ENCODE measurements at regions not wholly inside any gene's neighbourhood (a gene's known extent, or its start where the extent isn't known, plus 50 kb on each side); places are given as distances from the start of the nearest gene placed in this dataset.

- POLR2A ChIA-PET: no interaction called here
- Mint-ChIP-seq H3K4me1 (no peaks in the 10 kb centered on the region), H3K9me3 (peaks cover 6% of the 10 kb centered on the region), H3K4me3 (no peak overlapping the region), H3K27ac (no peak overlapping the region), H3K36me3 (ENCODE audit: low read depth) (no peaks in the 10 kb centered on the region), H3K27me3 (no peaks in the 10 kb centered on the region)
- ATAC-seq (ENCODE audit: low read depth): no peak
- no peak for TF ChIP-seq CTCF (IDR thresholded peaks at IDR 0.05)
- CTCF ChIA-PET: no interaction called here
- intact Hi-C loops (cut with micrococcal nuclease): no loop called here
- no peak for DNase-seq
Measured at GRCh38 chr2:123500988-123501387, 524.1 kb upstream of the CNTNAP5 start.

- no peak overlapping the region for H3K27ac Mint-ChIP-seq
- peaks cover 4% of the 10 kb centered on the region for H3K9me3 Mint-ChIP-seq
- CTCF ChIA-PET: no interaction called here
- intact Hi-C loops (cut with micrococcal nuclease): no loop called here
- H3K4me3 Mint-ChIP-seq: no peak overlapping the region
- POLR2A ChIA-PET: no interaction called here
- H3K27me3 Mint-ChIP-seq: no peaks in the 10 kb centered on the region
- no peak for TF ChIP-seq CTCF (IDR thresholded peaks at IDR 0.05)
- no peaks in the 10 kb centered on the region for H3K4me1 Mint-ChIP-seq
- H3K36me3 Mint-ChIP-seq (ENCODE audit: low read depth): no peaks in the 10 kb centered on the region
- ATAC-seq (ENCODE audit: low read depth) (no peak), DNase-seq (no peak)
Measured at GRCh38 chr2:123502931-123503330, 522.2 kb upstream of the CNTNAP5 start.

- intact Hi-C loops (cut with micrococcal nuclease): no loop called here
- TF ChIP-seq CTCF (IDR thresholded peaks at IDR 0.05): no peak
- POLR2A ChIA-PET: no interaction called here
- Mint-ChIP-seq H3K9me3 (no peaks in the 10 kb centered on the region), H3K27me3 (no peaks in the 10 kb centered on the region), H3K4me3 (no peak overlapping the region), H3K27ac (no peak overlapping the region), H3K36me3 (ENCODE audit: low read depth) (no peaks in the 10 kb centered on the region), H3K4me1 (no peaks in the 10 kb centered on the region)
- CTCF ChIA-PET: no interaction called here
- DNase-seq (no peak), ATAC-seq (ENCODE audit: low read depth) (no peak)
Measured at GRCh38 chr2:123512547-123512946, 512.5 kb upstream of the CNTNAP5 start.

GRCh38 chr2:123513351-123513750 lies 511.7 kb upstream of the CNTNAP5 start:
- ATAC-seq (ENCODE audit: low read depth) (no peak), DNase-seq (no peak)
- Mint-ChIP-seq H3K9me3 (no peaks in the 10 kb centered on the region), H3K4me3 (no peak overlapping the region), H3K4me1 (no peaks in the 10 kb centered on the region), H3K27me3 (no peaks in the 10 kb centered on the region), H3K27ac (no peak overlapping the region), H3K36me3 (ENCODE audit: low read depth) (no peaks in the 10 kb centered on the region)
- intact Hi-C loops (cut with micrococcal nuclease): no loop called here
- ChIA-PET CTCF (no interaction called here), POLR2A (no interaction called here)
- no peak for TF ChIP-seq CTCF (IDR thresholded peaks at IDR 0.05)

- Mint-ChIP-seq H3K9me3 (no peaks in the 10 kb centered on the region), H3K4me3 (no peak overlapping the region), H3K27ac (no peak overlapping the region), H3K4me1 (no peaks in the 10 kb centered on the region), H3K27me3 (no peaks in the 10 kb centered on the region), H3K36me3 (ENCODE audit: low read depth) (no peaks in the 10 kb centered on the region)
- intact Hi-C loops (cut with micrococcal nuclease): no loop called here
- ChIA-PET POLR2A (no interaction called here), CTCF (no interaction called here)
- DNase-seq (no peak), ATAC-seq (ENCODE audit: low read depth) (no peak)
- TF ChIP-seq CTCF (IDR thresholded peaks at IDR 0.05): no peak
Measured at GRCh38 chr2:123514613-123515207, 510.4 kb upstream of the CNTNAP5 start.
